Glutamatergic neuron (in vitro differentiated cells): ENCODE measurements at regions not wholly inside any gene's neighbourhood (a gene's known extent, or its start where the extent isn't known, plus 50 kb on each side); places are given as distances from the start of the nearest gene placed in this dataset.
"Not testable (repeated sequence)": the region's sequence is repeated elsewhere in the genome, so short reads cannot be mapped to it uniquely, and the experiment has no call there.

Experiments
- DNase-seq: peaks from one replicate; pipeline ENCODE4 v3.0.0; 2022
- H3K27ac Mint-ChIP-seq: one replicate; pipeline ENCODE4 v1.8.0; 2020; ENCODE audit warnings: mild to moderate bottlenecking, mixed read lengths, inconsistent platforms; ENCODE audit not compliant: unreplicated experiment
- H3K27me3 Mint-ChIP-seq: one replicate; pipeline ENCODE4 v1.8.0; 2020; ENCODE audit warnings: mild to moderate bottlenecking, moderate library complexity, mixed read lengths, inconsistent platforms; ENCODE audit not compliant: unreplicated experiment
- H3K36me3 Mint-ChIP-seq: one replicate; pipeline ENCODE4 v1.8.0; 2020; ENCODE audit warnings: mild to moderate bottlenecking, mixed read lengths, inconsistent platforms; ENCODE audit not compliant: unreplicated experiment
- H3K4me1 Mint-ChIP-seq: one replicate; pipeline ENCODE4 v1.8.0; 2020; ENCODE audit warnings: mild to moderate bottlenecking, low read depth, mixed read lengths, inconsistent platforms; ENCODE audit not compliant: unreplicated experiment
- H3K4me3 Mint-ChIP-seq: one replicate; pipeline ENCODE4 v1.8.0; 2020; ENCODE audit warnings: mild to moderate bottlenecking, mixed read lengths, inconsistent platforms; ENCODE audit not compliant: unreplicated experiment
- H3K9me3 Mint-ChIP-seq: one replicate; pipeline ENCODE4 v1.8.0; 2020; ENCODE audit warnings: mild to moderate bottlenecking, moderate library complexity, mixed read lengths, inconsistent platforms; ENCODE audit not compliant: unreplicated experiment
- TF ChIP-seq, protein P1 (sequence below): fragments of 200-600 bp; sonication (generic); IDR thresholded peaks from one replicate; pipeline ENCODE4 v1.5.0; 2021; ENCODE audit not compliant: partially characterized antibody, unreplicated experiment

DNA sequence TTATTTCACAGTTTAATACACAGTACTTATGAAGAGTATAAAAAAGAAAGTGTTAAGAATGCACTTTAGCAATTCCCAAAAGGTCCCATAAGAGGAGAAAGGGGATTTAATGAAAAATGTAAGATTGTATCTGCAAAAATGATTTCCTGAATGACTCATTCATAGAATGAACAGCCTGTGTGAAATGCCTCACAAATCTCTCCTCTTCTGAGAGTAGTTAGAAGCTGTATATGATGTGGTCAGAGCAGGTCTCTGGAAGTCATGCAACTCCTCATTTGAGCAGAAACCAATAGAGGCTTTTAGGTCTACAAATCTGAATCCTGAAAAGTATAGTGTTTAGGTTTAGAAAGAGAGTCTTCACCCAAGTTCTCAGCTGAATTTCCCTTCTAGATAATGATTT lies 381.3 kb upstream of the INTU start:
- no peak for DNase-seq
- TF ChIP-seq, protein P1, sequence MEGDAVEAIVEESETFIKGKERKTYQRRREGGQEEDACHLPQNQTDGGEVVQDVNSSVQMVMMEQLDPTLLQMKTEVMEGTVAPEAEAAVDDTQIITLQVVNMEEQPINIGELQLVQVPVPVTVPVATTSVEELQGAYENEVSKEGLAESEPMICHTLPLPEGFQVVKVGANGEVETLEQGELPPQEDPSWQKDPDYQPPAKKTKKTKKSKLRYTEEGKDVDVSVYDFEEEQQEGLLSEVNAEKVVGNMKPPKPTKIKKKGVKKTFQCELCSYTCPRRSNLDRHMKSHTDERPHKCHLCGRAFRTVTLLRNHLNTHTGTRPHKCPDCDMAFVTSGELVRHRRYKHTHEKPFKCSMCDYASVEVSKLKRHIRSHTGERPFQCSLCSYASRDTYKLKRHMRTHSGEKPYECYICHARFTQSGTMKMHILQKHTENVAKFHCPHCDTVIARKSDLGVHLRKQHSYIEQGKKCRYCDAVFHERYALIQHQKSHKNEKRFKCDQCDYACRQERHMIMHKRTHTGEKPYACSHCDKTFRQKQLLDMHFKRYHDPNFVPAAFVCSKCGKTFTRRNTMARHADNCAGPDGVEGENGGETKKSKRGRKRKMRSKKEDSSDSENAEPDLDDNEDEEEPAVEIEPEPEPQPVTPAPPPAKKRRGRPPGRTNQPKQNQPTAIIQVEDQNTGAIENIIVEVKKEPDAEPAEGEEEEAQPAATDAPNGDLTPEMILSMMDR, result no peak
- Mint-ChIP-seq H3K36me3 (no peaks in the 10 kb centered on the region), H3K9me3 (peaks cover 2% of the 10 kb centered on the region), H3K4me3 (no peak overlapping the region), H3K27ac (no peak overlapping the region), H3K4me1 (no peaks in the 10 kb centered on the region), H3K27me3 (no peaks in the 10 kb centered on the region)

DNA sequence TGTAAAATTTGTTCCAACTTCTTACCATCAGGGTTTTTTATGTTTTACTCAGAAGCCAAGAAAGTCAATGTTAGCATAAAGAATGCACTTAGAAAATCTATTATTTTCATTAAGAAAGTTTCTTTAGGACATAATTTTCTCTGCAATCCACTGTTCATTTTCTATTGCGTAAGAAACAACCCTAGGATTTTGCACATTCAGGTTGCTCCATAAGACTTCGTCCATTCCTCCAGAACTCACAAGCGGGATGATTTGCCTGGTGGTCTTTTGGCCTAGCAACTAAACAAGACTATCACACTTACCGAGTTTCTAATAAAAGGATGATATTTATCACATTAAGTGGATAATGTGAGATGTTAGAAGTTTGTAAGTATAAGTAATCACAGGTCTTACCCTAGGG lies 376.3 kb upstream of the INTU start:
- H3K36me3 Mint-ChIP-seq, result no peaks in the 10 kb centered on the region
- no peak overlapping the region for H3K4me3 Mint-ChIP-seq
- H3K27me3 Mint-ChIP-seq, result peaks cover 1% of the 10 kb centered on the region

DNA sequence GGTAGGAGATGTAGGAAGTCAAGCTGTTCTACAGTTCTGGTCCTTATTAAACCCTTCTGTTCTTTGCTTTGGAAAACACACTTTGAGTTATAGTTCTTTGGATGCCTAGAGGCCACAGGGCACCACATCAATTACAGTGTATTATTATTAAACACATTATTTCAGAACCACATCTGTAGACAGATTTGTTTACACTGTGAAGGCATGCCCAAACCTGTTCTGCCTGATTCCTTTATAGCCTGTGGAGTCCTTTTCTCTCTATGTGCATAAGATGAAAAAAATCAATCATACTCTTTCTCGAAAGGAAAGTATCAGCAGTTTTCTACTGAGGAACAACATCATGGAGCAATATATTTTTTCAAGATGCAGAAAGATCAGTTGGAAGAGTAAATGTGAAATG lies 371.3 kb upstream of the INTU start:
- Mint-ChIP-seq H3K9me3 (no peaks in the 10 kb centered on the region), H3K27me3 (peaks cover 1% of the 10 kb centered on the region), H3K36me3 (no peaks in the 10 kb centered on the region), H3K27ac (no peak overlapping the region), H3K4me3 (no peak overlapping the region), H3K4me1 (no peaks in the 10 kb centered on the region)
- TF ChIP-seq, protein P1, result no peak
- no peak for DNase-seq

More for the DNA sequence above, 376.3 kb upstream of the INTU start:
- Mint-ChIP-seq H3K27ac (no peak overlapping the region), H3K4me1 (no peaks in the 10 kb centered on the region), H3K9me3 (peaks cover 2% of the 10 kb centered on the region)
- TF ChIP-seq, protein P1, result no peak
- no peak for DNase-seq

DNA sequence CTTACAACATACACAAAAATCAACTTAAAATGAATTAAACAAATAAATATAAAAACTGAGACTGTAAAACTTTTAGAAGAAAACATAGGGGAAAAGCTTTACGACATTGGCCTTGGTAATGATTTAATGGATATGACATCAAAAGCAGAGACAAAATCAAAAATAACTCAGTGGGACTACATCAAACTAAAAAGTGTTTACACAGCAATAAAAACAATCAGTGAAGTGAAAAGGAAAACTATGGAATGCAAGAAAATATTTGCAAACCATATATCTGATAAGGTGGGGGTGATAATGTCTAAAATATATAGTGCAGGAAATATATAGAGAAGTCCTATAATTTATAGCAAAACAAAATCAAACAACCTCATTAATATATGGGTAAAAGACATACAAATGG lies 364.4 kb upstream of the INTU start:
- Mint-ChIP-seq H3K4me1 (no peaks in the 10 kb centered on the region), H3K4me3 (no peak overlapping the region), H3K27me3 (no peaks in the 10 kb centered on the region), H3K9me3 (no peaks in the 10 kb centered on the region), H3K36me3 (no peaks in the 10 kb centered on the region), H3K27ac (no peak overlapping the region)
- TF ChIP-seq, protein P1, result no peak
- DNase-seq, result no peak

DNA sequence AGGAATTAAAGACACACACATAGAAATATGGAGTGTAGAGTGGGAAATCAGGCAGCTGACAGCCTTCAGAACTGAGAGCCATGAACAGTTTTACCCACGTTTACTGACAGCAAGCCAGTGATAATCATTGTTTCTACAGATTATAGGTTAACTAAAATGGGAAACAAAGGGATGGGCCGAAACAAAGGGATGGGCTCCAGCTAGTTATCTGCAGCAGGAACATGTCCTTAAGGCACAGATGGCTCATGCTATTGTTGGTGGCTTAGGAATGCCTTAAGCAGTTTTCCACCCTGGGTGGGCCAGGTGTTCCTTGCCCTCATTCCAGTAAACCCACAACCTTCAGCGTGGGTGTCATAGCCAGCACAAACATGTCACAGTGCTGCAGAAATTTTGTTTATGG lies 355.7 kb upstream of the INTU start:
- H3K9me3 Mint-ChIP-seq, H3K4me3 Mint-ChIP-seq, H3K27me3 Mint-ChIP-seq, H3K36me3 Mint-ChIP-seq, H3K27ac Mint-ChIP-seq, DNase-seq, H3K4me1 Mint-ChIP-seq: not testable (repeated sequence)

DNA sequence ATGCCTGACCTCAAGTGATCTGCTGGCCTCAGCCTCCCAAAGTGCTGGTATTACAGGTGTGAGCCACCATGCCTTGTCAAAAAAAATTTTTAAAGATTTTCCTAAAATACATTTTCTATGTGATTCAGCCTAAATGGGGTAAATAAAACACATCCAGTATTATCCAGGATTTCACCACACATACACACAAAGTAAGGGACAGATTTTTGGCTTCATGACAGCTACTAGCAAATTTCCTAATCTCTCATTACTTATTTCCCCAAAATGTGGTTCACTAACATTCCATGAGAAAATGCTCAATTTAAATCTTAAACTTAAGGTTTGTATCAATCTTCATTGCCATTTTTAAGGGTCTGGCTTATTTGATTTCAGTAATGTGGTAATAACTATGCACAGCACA lies 348.5 kb upstream of the INTU start:
- no peak overlapping the region for H3K27ac Mint-ChIP-seq
- no peaks in the 10 kb centered on the region for H3K27me3 Mint-ChIP-seq
- H3K4me1 Mint-ChIP-seq, result no peaks in the 10 kb centered on the region
- no peak overlapping the region for H3K4me3 Mint-ChIP-seq
- H3K9me3 Mint-ChIP-seq, result no peaks in the 10 kb centered on the region
- TF ChIP-seq, protein P1, result no peak
- H3K36me3 Mint-ChIP-seq, result no peaks in the 10 kb centered on the region
- no peak for DNase-seq
